ENCODE measurements at regions not wholly inside any gene's neighbourhood (a gene's known extent, or its start where the extent isn't known, plus 50 kb on each side); places are given as distances from the start of the nearest gene placed in this dataset.

GRCh38 chr4:29581457-29581856 lies 1138.7 kb upstream of the PCDH7 start:
- TF ChIP-seq CTCF (optimal IDR thresholded peaks at IDR 0.05 in 1 of 3, IDR thresholded peaks at IDR 0.05 in 1 of 3, conservative IDR thresholded peaks at IDR 0.05 in 1 of 3; ENCODE audit: extremely low read depth in 1 of 3, insufficient read depth in 2 of 3, low read length in 3 of 3) (no peak), EZH2 (IDR thresholded peaks at IDR 0.05; ENCODE audit: low read length) (no peak)

All from keratinocyte (primary cell).